ENCODE measurements at regions not wholly inside any gene's neighbourhood (a gene's known extent, or its start where the extent isn't known, plus 50 kb on each side); places are given as distances from the start of the nearest gene placed in this dataset.

- no peak for DNase-seq (ENCODE audit: low spot score)
Observed at GRCh38 chr4:55754754-55755350, 64.7 kb upstream of the EXOC1L start.

- DNase-seq (ENCODE audit: low spot score): no peak
Observed at GRCh38 chr4:55756208-55756607, 63.4 kb upstream of the EXOC1L start.

- no peak for DNase-seq (ENCODE audit: low spot score)
Observed at GRCh38 chr4:55757356-55757952, 62.1 kb upstream of the EXOC1L start.

GRCh38 chr4:55758066-55758465 lies 61.5 kb upstream of the EXOC1L start:
- no peak for DNase-seq (ENCODE audit: low spot score)

GRCh38 chr4:55758570-55758969 lies 61.0 kb upstream of the EXOC1L start:
- no peak for DNase-seq (ENCODE audit: low spot score)

- no peak for DNase-seq (ENCODE audit: low spot score)
Observed at GRCh38 chr4:55762819-55763218, 56.8 kb upstream of the EXOC1L start.

- DNase-seq (ENCODE audit: low spot score): no peak
Observed at GRCh38 chr4:55763996-55764395, 55.6 kb upstream of the EXOC1L start.

GRCh38 chr4:55765070-55765469 lies 54.5 kb upstream of the EXOC1L start:
- no peak for DNase-seq (ENCODE audit: low spot score)

- no peak for DNase-seq (ENCODE audit: low spot score)
Observed at GRCh38 chr4:55768291-55768690, 51.3 kb upstream of the EXOC1L start.

Measured in ecto neural progenitor cell (in vitro differentiated cells).